Kidney (tissue), 13 donors: ENCODE measurements at regions not wholly inside any gene's neighbourhood (a gene's known extent, or its start where the extent isn't known, plus 50 kb on each side); places are given as distances from the start of the nearest gene placed in this dataset.

Source experiments
- DNase-seq, 5 donors: peaks; one replicate each; pipeline ENCODE4 v3.0.0-alpha.2; 2013 to 2020
- FAIRE-seq: peaks from 2 replicates; lab custom pipeline; 2012; peaks lifted over from hg19 to GRCh38; lab: Jason Lieb, UNC
- H3K27ac ChIP-seq, 2 donors: one replicate each; pipeline ENCODE4 v1.7.0; 2013; ENCODE audit warnings: low read depth in 2 of 2, low read length in 2 of 2, inconsistent platforms in 1 of 2
- H3K27me3 ChIP-seq: one replicate; pipeline ENCODE4 v1.7.1; 2013; ENCODE audit warnings: low read length, inconsistent platforms; ENCODE audit not compliant: control insufficient read depth, insufficient read depth
- H3K36me3 ChIP-seq, 3 donors: one replicate each; pipeline versions ENCODE4 v1.7.0 to v1.7.1; 2013; ENCODE audit warnings: low read length in 3 of 3, control low read depth in 1 of 3, inconsistent platforms in 1 of 3; ENCODE audit not compliant: insufficient read depth in 3 of 3, control insufficient read depth in 2 of 3
- H3K4me1 ChIP-seq, 3 donors: one replicate each; pipeline versions ENCODE4 v1.7.0 to v1.7.1; 2013; ENCODE audit warnings: low read length in 3 of 3, inconsistent platforms in 1 of 3, low read depth in 1 of 3; ENCODE audit not compliant: control insufficient read depth in 2 of 3, insufficient read depth in 2 of 3
- H3K4me3 ChIP-seq, 3 donors: one replicate each; pipeline versions ENCODE4 v1.7.0 to v1.8.1; 2013; ENCODE audit warnings: low read length in 3 of 3, control low read depth in 1 of 3, inconsistent platforms in 1 of 3
- H3K9ac ChIP-seq, 3 donors: one replicate each; pipeline versions ENCODE4 v1.7.0 to v1.7.1; 2013; ENCODE audit warnings: low read length in 3 of 3, control low read depth in 1 of 3, inconsistent platforms in 1 of 3
- H3K9me3 ChIP-seq, 3 donors: one replicate each; pipeline versions ENCODE4 v1.7.0 to v1.7.1; 2013; ENCODE audit warnings: low read length in 3 of 3, control low read depth in 1 of 3, inconsistent platforms in 1 of 3; ENCODE audit not compliant: control insufficient read depth in 2 of 3, insufficient read depth in 1 of 3
- intact Hi-C: fragments of 100-400 bp; cut with DNase I; formaldehyde crosslinking; loops from one replicate; pipeline ENCODE4 v1.11.1; 2022
- TF ChIP-seq, protein P1 (sequence below): IDR thresholded peaks from 3 replicates; pipeline ENCODE4 v1.5.1; 2012; ENCODE audit warnings: mild to moderate bottlenecking, moderate library complexity, borderline replicate concordance; ENCODE audit not compliant: insufficient read depth; ENCODE audit errors: extremely low read depth
- donor health status: control.
- donor health status: control.
- donor health status: control.
- donor health status: control.
- donor health status: control.
- donor health status: DM: yes; HTN: yes; CAD: no.
- donor health status: Normal renal cell carcinoma (clear cell type).

DNA sequence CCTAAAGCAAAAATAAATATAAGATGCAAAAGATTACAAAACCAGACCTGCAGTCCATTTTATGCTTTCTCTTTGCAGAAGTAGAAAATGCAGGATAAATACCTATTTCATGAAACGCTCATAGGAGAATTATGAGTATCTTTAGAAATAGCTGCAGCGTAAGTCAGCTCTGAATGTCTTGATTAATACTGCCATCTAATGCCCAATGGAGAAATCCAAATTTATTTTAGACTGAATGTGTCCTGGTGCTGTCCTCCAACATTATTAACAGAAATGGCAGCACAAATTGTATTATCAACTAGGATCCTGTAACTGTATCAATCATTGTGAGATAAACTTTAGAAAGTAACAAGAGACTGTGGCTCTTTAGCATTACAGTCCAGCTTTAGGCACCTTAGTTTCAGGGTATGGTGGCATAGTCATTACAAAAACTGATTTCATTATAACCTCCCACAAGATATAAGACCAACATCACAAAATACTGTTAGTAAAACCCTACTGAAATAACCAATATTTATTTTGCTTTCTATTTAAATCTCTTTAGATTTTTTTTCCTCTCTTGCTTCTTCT, 162.1 kb upstream of the MIR17HG start:
- intact Hi-C loops = no loop called here
- Histone ChIP-seq H3K9me3 (no peaks in the 10 kb centered on the region), H3K9ac (no peak overlapping the region), H3K27me3 (no peaks in the 10 kb centered on the region), H3K4me1 (peaks cover 0 to 5% (median 0%) of the 10 kb centered on the region in 3 donors), H3K36me3 (no peaks in the 10 kb centered on the region), H3K27ac (no peak overlapping the region), H3K4me3 (no peak overlapping the region)
- FAIRE-seq (peak; percentile 87), DNase-seq (peak in 2 of 5 donors; percentile 38 to 63)
- TF ChIP-seq, protein P1, sequence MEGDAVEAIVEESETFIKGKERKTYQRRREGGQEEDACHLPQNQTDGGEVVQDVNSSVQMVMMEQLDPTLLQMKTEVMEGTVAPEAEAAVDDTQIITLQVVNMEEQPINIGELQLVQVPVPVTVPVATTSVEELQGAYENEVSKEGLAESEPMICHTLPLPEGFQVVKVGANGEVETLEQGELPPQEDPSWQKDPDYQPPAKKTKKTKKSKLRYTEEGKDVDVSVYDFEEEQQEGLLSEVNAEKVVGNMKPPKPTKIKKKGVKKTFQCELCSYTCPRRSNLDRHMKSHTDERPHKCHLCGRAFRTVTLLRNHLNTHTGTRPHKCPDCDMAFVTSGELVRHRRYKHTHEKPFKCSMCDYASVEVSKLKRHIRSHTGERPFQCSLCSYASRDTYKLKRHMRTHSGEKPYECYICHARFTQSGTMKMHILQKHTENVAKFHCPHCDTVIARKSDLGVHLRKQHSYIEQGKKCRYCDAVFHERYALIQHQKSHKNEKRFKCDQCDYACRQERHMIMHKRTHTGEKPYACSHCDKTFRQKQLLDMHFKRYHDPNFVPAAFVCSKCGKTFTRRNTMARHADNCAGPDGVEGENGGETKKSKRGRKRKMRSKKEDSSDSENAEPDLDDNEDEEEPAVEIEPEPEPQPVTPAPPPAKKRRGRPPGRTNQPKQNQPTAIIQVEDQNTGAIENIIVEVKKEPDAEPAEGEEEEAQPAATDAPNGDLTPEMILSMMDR = peak; percentile 47

DNA sequence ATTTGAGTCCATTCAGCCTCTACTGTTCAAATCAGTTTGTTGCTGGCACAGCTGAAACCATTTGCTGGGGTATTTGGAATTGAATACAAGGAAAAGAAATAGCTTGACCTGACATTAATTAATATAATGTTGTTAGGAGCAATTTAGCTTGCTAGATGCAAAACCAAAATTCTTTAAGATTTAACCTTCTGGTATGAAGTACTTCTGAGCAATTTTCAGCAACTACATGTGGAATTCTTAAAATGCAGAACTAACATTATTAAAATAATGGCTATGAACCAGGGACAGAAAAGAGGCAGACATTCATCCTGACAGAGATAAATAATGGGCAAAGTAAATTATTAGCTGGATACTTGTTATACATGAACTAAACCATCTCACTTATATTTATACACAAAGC, 160.0 kb upstream of the MIR17HG start:
- no peak overlapping the region for H3K4me3 ChIP-seq
- no peaks in the 10 kb centered on the region for H3K9me3 ChIP-seq
- intact Hi-C loops = no loop called here
- no peaks in the 10 kb centered on the region for H3K36me3 ChIP-seq
- peaks cover 0 to 5% (median 0%) of the 10 kb centered on the region in 3 donors for H3K4me1 ChIP-seq
- DNase-seq (no peak), FAIRE-seq (no peak)
- H3K9ac ChIP-seq = no peak overlapping the region
- H3K27ac ChIP-seq = no peak overlapping the region
- TF ChIP-seq, protein P1 = no peak
- H3K27me3 ChIP-seq = no peaks in the 10 kb centered on the region

DNA sequence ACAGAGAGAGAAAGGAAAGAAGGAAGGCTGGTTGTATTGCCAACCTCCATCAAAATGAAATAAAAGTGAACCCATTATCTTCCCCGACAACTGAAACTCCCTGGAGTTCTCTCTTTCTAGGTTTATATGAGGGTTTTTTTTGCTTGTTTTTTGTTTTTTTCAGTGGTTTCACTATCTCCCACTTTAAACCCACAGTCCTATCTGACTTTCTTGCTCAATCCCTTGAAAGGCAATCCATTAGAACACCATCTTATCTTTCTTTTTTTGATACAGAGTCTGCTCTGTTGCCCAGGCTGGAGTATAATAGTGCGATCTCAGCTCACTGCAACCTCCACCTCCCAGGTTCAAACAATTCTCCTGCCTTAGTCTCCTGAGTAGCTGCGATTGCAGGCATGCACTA, 158.0 kb upstream of the MIR17HG start:
- Histone ChIP-seq H3K27ac (no peak overlapping the region), H3K36me3 (no peaks in the 10 kb centered on the region), H3K9ac (no peak overlapping the region), H3K4me1 (peaks cover 0 to 2% (median 0%) of the 10 kb centered on the region in 3 donors), H3K4me3 (no peak overlapping the region), H3K9me3 (no peaks in the 10 kb centered on the region), H3K27me3 (no peaks in the 10 kb centered on the region)
- TF ChIP-seq, protein P1 = no peak
- DNase-seq (no peak), FAIRE-seq (no peak)
- intact Hi-C loops = no loop called here

DNA sequence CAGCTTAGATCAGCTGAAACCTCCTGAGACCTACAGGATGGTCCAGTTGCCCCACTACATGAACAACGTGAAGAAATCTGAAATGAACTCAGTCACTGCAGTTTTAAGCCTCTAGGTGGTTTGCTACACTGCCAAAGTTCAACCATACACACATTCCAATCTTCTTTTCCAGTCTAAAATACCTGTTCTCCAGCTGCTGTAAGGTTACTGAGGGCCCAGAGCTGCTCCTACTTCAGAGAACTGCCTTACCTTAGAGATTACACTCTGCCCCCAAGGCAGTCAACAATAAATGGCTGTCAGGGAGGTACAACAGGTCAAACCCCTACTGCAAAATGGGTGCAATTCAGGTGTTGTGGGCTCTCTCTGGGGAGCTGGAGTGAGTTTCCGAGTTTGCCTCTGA, 154.1 kb upstream of the MIR17HG start:
- Histone ChIP-seq H3K9me3 (no peaks in the 10 kb centered on the region), H3K27me3 (no peaks in the 10 kb centered on the region), H3K9ac (no peak overlapping the region), H3K4me1 (no peaks in the 10 kb centered on the region), H3K27ac (no peak overlapping the region), H3K36me3 (no peaks in the 10 kb centered on the region), H3K4me3 (no peak overlapping the region)
- DNase-seq (no peak), FAIRE-seq (no peak)
- TF ChIP-seq, protein P1 = no peak
- intact Hi-C loops = no loop called here
